ENCODE measurements at regions not wholly inside any gene's neighbourhood (a gene's known extent, or its start where the extent isn't known, plus 50 kb on each side); places are given as distances from the start of the nearest gene placed in this dataset.
A peak's percentile ranks its signal among the peaks of the same experiment; 100 is the strongest.
"Not testable (repeated sequence)": the region's sequence is repeated elsewhere in the genome, so short reads cannot be mapped to it uniquely, and the experiment has no call there.

GRCh38 chr18:961644-962355, 57.1 kb downstream of the ADCYAP1 start:
- no peak for DNase-seq

- DNase-seq, result no peak
Observed at GRCh38 chr18:963276-963675, 58.6 kb downstream of the ADCYAP1 start.

GRCh38 chr18:965921-966758, 61.5 kb downstream of the ADCYAP1 start:
- DNase-seq, result no peak

GRCh38 chr18:966759-967576, 62.3 kb downstream of the ADCYAP1 start:
- no peak for DNase-seq

- not testable (repeated sequence) for DNase-seq
Observed at GRCh38 chr18:968910-969309, 64.2 kb downstream of the ADCYAP1 start.

- DNase-seq, result not testable (repeated sequence)
Observed at GRCh38 chr18:969311-969710, 64.6 kb downstream of the ADCYAP1 start.

GRCh38 chr18:974606-975005, 69.9 kb downstream of the ADCYAP1 start:
- not testable (repeated sequence) for DNase-seq

GRCh38 chr18:976393-977128, 71.9 kb downstream of the ADCYAP1 start:
- DNase-seq, result not testable (repeated sequence)

GRCh38 chr18:977327-977726, 72.7 kb downstream of the ADCYAP1 start:
- not testable (repeated sequence) for DNase-seq

GRCh38 chr18:977732-978131, 73.1 kb downstream of the ADCYAP1 start:
- DNase-seq, result not testable (repeated sequence)

GRCh38 chr18:980586-980985, 75.9 kb downstream of the ADCYAP1 start:
- no peak for DNase-seq

GRCh38 chr18:984004-984403, 79.3 kb downstream of the ADCYAP1 start:
- peak; percentile 51 for DNase-seq

GRCh38 chr18:985212-985661, 80.6 kb downstream of the ADCYAP1 start:
- peak; percentile 92 for DNase-seq

- peak; percentile 65 for DNase-seq
Observed at GRCh38 chr18:986051-986450, 81.4 kb downstream of the ADCYAP1 start.

- DNase-seq, result no peak
Observed at GRCh38 chr18:986552-986951, 81.9 kb downstream of the ADCYAP1 start.

GRCh38 chr18:987325-988186, 82.9 kb downstream of the ADCYAP1 start:
- DNase-seq, result no peak

GRCh38 chr18:989425-989824, 84.8 kb downstream of the ADCYAP1 start:
- no peak for DNase-seq

GRCh38 chr18:990197-990596, 85.5 kb downstream of the ADCYAP1 start:
- no peak for DNase-seq

- DNase-seq, result no peak
Observed at GRCh38 chr18:991441-991840, 86.8 kb downstream of the ADCYAP1 start.

GRCh38 chr18:993560-993959, 88.9 kb downstream of the ADCYAP1 start:
- DNase-seq, result no peak

GRCh38 chr18:995629-996028, 91.0 kb downstream of the ADCYAP1 start:
- no peak for DNase-seq

Data from NCI-H2029 (cell line).